ENCODE measurements at regions not wholly inside any gene's neighbourhood (a gene's known extent, or its start where the extent isn't known, plus 50 kb on each side); places are given as distances from the start of the nearest gene placed in this dataset.

DNA sequence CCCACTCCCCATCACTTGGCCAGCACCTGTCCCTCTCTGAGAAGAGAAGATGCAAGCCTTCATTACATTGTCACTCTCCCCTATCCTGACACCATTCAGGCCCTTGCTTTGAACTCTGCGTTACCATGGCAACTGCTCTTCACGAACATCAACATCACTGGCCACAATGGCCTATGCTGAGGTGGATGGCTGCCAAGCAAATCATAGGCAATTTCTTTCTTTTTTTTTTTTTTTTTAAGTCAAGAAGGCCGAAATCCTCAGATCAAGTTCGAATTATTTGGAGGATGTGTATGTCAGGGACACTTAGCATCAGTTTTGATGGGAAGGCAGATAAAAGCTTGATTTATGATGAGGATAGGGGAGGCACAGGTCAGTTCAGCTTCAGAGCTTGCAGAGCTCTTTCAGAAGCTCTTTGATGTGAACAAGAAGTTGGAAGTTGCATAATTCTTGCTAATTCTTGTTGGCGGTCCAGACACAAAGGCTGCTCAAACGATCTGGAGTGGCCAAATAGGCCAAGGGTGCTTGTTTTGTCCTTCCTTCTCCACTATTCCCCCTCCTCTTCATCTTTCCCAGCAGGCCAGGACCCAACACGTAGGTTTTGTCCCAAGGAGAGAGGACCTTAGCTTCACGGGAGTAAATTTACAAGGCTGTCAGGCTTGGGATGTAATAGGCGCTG lies 179.9 kb upstream of the NPVF start:
- intact Hi-C loops (cut with DNase I) = no loop called here
- peak overlapping the region in 2 of 4 donors; percentile 23 to 62 for H3K27ac ChIP-seq
- WGBS, 2 donors = 76 to 87% methylated on average over 9 of the region's 9 CpGs
- H3K27me3 ChIP-seq = no peaks in the 10 kb centered on the region
- DNase-seq = no peak
- peaks cover 0 to 30% (median 27%) of the 10 kb centered on the region in 4 donors for H3K4me1 ChIP-seq
- H3K4me3 ChIP-seq = no peak overlapping the region
- no peaks in the 10 kb centered on the region for H3K36me3 ChIP-seq
- H3K9me3 ChIP-seq = no peaks in the 10 kb centered on the region
- peak in 1 of 4 donors; percentile 22 for TF ChIP-seq POLR2AphosphoS5 (IDR thresholded peaks at IDR 0.05)
- TF ChIP-seq, protein P1, sequence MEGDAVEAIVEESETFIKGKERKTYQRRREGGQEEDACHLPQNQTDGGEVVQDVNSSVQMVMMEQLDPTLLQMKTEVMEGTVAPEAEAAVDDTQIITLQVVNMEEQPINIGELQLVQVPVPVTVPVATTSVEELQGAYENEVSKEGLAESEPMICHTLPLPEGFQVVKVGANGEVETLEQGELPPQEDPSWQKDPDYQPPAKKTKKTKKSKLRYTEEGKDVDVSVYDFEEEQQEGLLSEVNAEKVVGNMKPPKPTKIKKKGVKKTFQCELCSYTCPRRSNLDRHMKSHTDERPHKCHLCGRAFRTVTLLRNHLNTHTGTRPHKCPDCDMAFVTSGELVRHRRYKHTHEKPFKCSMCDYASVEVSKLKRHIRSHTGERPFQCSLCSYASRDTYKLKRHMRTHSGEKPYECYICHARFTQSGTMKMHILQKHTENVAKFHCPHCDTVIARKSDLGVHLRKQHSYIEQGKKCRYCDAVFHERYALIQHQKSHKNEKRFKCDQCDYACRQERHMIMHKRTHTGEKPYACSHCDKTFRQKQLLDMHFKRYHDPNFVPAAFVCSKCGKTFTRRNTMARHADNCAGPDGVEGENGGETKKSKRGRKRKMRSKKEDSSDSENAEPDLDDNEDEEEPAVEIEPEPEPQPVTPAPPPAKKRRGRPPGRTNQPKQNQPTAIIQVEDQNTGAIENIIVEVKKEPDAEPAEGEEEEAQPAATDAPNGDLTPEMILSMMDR (IDR thresholded peaks at IDR 0.05) = no peak

DNA sequence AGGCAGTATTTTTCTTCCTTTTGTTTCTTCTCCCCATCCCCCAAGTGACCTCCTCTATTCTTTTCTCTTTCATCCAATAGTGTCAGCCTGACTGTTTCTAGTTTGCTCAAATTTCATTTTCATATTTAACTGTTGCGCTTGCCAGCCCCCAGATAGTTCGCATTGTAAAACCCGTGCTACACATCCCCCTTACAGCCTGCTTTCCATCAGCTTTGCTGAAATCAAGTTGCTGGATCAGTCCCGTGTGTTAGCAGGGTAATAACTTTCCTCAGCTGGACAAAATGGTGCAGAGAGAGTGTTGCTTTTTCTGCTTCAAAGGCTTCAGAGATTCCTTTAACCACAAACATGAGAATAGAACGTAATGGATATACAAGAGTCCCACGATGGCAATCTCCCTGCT lies 180.6 kb upstream of the NPVF start:
- Histone ChIP-seq H3K4me3 (no peak overlapping the region), H3K27ac (peak overlapping the region in 2 of 4 donors; percentile 23 to 62), H3K4me1 (peaks cover 0 to 30% (median 27%) of the 10 kb centered on the region in 4 donors), H3K27me3 (no peaks in the 10 kb centered on the region), H3K36me3 (no peaks in the 10 kb centered on the region), H3K9me3 (no peaks in the 10 kb centered on the region)
- WGBS, 2 donors = 77 to 89% methylated on average over 6 of the region's 6 CpGs
- TF ChIP-seq POLR2AphosphoS5 (IDR thresholded peaks at IDR 0.05) (peak in 2 of 4 donors; percentile 32 to 35), POLR2A (IDR thresholded peaks at IDR 0.05) (no peak), EP300 (IDR thresholded peaks at IDR 0.05) (no peak)
- TF ChIP-seq, protein P1 (IDR thresholded peaks at IDR 0.05) = no peak
- intact Hi-C loops (cut with DNase I) = no loop called here
- DNase-seq = no peak

DNA sequence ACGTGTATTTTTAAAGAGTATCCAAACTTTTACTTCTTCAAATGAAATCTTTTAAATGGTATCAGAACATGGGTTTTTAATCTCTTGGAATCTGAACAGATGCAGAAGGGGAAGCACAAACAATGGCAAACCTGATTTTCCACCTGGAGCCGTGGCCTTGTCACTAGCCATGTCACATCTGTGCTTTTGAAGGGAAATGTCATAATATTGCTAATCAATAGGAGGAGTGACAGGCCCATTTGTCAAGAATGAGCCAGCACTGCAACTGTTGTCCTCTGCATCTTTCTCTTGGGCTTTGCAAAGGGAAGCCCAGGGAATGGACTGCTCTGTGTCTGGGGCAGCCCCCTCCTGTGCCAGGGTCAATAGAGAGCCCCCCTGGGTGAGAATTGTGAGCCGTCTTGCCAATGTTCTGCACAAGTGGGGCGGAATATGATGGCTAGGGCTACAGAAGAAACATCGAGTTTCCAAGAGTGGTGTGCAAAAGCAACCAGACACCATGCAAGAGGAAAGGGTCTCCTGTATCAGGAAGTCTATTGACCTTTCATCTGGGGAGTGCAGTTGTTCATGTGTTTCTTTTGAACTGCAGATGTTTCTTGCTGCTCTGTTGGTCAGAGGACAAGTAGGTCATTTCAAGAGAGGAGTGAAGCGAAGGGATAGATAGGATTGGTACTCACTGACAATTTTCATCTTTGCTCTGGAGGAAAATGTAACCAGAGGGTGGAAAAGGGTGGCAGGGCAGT lies 181.8 kb upstream of the NPVF start:
- Histone ChIP-seq H3K9me3 (no peaks in the 10 kb centered on the region), H3K27me3 (no peaks in the 10 kb centered on the region), H3K36me3 (no peaks in the 10 kb centered on the region), H3K4me3 (no peak overlapping the region), H3K27ac (no peak overlapping the region), H3K4me1 (peaks cover 0 to 25% (median 24%) of the 10 kb centered on the region in 4 donors)
- intact Hi-C loops (cut with DNase I) = no loop called here
- no peak for DNase-seq
- TF ChIP-seq, protein P1 (IDR thresholded peaks at IDR 0.05) = no peak
- TF ChIP-seq POLR2AphosphoS5 (IDR thresholded peaks at IDR 0.05) = no peak
- TF ChIP-seq EP300 (IDR thresholded peaks at IDR 0.05) = no peak
- no peak for TF ChIP-seq POLR2A (IDR thresholded peaks at IDR 0.05)
- WGBS, 2 donors = 80 to 91% methylated on average over 6 of the region's 6 CpGs

DNA sequence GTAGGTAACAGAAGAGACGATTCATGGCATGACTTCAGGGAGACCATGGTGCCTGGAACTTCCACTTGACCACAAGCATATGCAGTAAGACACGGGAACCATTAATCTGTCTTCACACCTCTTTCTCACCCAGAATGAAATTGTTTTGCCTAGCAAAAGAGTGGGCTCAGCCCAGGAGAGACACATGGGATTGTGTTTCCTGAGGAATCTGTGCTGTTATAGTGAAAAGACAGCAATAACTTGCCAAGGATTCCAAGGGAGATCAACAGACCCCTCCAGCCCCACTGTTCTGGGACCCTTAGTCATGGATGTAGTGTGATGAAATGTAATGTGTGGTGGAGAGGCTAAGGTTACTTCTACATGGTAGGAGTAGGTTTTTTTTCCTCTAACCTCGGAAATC lies 192.5 kb upstream of the NPVF start:
- Histone ChIP-seq H3K36me3 (no peaks in the 10 kb centered on the region), H3K9me3 (no peaks in the 10 kb centered on the region), H3K27ac (no peak overlapping the region), H3K4me3 (no peak overlapping the region), H3K27me3 (no peaks in the 10 kb centered on the region), H3K4me1 (peaks cover 0 to 5% (median 0%) of the 10 kb centered on the region in 4 donors)
- TF ChIP-seq, protein P1 (IDR thresholded peaks at IDR 0.05) = no peak
- TF ChIP-seq POLR2A (IDR thresholded peaks at IDR 0.05) (no peak), POLR2AphosphoS5 (IDR thresholded peaks at IDR 0.05) (no peak), EP300 (IDR thresholded peaks at IDR 0.05) (no peak)
- DNase-seq = no peak
- 59 to 76% methylated on average over 3 of the region's 3 CpGs for WGBS, 2 donors
- intact Hi-C loops (cut with DNase I) = no loop called here

Data from sigmoid colon (tissue), 6 donors.